T follicular helper cell (primary cell): ENCODE measurements at regions not wholly inside any gene's neighbourhood (a gene's known extent, or its start where the extent isn't known, plus 50 kb on each side); places are given as distances from the start of the nearest gene placed in this dataset.

Experiments used
- DNase-seq: peaks from one replicate; pipeline ENCODE4 v3.0.0-alpha.2; 2020; ENCODE audit warnings: low read depth

DNA sequence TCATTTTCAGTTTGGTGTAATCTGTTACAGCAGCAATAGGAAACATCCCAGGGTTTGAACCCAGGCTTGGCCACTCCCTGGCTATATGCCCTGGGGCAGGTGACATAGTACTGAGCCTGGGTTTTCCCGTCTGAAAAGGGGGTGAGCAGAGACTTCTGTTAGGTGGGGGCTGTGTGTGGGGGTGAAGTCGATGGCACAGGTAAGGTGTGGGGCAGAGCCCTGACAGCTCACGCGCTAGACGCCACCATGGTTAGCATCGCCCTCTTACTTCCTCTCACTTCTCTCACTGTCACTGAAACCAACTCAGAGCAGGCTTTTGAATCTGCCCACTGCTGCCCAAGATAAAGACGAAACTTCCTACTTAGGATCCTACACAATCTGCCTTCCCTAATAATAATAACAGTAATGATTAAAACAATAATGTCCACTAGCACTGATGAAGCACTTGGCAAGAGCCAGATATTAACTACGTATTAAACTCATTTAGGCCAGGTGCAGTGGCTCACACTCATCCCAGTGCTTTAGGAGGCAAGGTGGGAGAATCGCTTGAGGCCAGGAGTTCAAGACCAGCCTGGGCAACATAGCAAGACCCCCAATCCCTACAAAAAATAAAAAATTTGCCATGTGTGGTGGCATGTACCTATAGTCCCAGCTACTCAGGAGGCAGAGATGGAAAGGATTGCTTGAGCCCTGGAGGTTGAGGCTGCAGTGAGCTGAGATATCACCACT is 117.9 kb upstream of the PTPN1 start:
- no peak for DNase-seq

DNA sequence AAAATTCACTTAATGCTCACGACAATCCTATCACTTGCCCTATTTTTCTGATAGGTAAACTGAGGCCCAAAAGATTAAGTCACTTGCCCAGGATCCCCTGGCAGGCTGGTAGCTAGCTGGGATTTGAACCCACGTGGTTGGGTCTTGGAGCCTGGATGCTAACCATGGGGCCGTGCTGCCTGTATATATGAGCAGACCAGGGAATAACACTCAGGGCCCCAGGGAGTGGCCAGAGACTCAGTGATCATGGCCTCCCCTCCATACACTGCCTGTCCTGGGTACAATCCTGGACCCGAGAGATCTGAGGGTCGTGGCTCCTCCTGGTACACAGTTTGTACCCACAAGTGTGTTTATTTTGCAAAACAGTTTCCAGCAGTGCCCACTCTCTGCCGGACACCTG is 116.9 kb upstream of the PTPN1 start:
- DNase-seq: no peak

DNA sequence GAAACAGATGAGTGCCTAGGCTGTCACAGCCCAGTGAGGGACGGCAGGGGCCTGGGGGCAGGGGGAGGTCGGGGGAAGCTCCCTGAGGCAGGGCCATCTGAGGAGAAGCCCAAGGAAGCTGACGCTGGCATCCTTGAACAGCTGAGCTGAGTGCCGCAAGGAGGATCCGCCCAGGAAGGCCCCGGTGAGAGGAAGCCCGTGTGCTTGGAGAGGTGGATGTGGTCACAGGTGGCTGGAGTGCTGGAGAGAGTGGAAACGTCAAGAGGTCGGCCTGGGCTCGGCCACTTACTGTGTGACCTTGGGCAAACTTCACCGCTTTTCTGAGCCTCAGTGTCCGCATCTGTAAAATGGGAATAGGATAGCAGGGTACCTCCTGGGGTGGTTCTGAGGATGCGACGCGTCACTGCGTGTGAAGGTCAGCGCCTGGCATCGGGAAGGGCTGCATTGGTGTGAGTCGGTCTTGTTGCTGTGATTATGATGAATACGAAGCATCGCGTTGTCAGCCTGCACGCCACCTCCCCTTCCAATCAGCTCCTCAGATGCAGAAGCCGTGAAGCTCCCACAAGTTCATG is 116.1 kb upstream of the PTPN1 start:
- DNase-seq: no peak

DNA sequence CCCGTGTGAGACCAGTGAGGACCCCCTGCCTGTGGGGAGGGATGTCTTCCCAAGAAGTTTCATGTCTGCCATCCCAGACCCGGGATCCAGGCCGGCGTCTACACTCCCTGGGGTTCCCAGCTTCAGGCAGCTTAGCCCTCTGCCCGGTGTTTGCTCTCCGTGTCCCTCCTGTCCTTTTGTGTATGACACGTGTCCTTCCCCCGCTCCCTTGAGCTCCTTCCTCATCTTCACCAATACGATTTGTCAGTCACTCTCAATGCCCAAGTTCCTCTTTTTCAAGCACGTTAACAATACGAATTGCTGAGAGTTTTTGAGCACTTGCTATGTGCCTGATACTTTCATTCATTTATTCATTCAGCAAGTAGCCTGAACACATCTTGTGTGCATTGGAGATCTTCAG is 115.6 kb upstream of the PTPN1 start:
- DNase-seq: no peak

DNA sequence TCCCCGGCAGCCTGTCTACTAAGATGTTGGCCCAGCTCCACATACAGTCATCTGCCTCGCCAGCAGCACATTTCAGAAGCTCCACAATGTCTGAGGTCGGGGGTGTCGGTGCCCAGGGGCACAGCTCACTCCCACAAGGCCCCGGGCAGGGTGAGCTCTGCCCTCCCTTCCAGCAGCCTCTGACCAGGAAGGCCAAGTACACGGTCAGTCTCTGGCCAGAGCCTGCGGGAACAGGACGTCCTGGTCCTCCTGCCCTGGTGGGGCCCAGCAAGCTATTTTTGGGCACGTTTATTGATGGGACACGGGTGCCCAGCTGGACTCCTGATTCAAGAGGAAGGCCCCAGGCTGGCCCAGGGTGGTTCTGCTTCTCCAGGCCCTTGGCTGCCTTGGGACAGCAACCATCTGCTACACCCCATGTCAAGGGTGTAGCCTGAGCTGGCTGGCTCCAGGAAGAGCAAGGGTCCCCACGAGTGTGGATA is 114.9 kb upstream of the PTPN1 start:
- no peak for DNase-seq

DNA sequence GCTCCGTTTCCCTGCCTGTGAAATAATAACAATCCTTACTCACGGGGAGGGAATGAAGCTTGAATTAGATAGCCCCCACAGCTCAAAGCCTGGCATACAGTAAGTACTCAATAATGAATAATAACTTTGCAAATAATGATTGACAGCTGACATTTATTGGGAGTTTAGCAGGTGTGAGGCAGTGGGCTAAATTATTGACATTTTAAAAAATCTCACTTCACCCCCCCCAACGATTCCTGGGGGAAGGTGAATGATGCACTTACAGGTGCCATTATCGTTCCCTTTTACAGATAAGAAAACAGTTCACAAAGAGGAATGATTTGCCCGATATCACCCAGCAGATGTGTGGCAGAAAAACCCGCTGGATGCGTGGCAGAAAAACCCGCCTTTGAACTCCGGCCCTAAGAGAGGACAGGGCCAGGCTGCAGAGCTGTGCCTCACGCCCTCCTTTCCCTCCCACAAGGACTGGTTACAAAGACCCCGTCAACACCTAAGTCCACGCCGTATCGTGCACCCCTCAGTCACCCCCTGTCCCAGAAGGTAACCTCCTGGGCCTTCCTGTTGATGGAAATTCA is 114.2 kb upstream of the PTPN1 start:
- no peak for DNase-seq

DNA sequence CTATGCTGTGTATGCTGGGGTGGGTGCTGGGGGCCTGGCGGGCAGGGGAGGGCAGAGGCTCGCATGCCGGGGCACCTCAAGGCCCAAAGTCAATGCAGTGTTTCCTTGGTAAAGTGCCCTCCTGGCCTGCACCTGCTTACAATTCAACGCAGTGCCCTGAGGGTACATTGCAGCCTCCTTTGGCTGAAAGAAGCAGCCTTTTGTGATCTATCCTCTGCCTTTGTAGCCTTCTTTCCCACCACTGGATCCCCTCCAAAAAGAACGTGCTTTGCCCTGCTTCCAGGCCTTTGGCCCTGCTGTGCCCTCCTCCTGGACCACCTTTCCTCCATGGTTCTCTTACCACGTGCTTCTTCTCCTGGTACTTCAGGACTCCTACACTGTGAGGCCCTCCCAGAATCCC is 113.6 kb upstream of the PTPN1 start:
- no peak for DNase-seq

DNA sequence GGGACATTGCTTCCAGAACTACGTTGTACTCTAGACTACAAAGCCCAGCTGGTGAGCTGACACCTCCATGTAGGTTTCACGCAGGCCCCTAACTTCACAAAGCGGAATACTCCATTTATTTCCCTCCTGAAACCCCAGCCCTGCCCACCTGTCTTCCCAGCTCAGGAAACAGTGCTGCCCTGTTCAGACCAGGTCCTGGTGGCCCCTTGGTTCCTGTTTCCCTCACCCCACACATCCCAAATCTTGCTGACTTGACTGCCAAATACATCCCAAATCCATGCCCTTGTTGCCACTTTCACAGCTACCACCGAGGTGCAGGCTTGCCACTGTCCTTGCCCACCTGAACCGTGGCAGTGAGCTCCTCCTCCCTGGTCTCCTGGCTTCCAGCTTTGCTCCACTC is 113.1 kb upstream of the PTPN1 start:
- no peak for DNase-seq

DNA sequence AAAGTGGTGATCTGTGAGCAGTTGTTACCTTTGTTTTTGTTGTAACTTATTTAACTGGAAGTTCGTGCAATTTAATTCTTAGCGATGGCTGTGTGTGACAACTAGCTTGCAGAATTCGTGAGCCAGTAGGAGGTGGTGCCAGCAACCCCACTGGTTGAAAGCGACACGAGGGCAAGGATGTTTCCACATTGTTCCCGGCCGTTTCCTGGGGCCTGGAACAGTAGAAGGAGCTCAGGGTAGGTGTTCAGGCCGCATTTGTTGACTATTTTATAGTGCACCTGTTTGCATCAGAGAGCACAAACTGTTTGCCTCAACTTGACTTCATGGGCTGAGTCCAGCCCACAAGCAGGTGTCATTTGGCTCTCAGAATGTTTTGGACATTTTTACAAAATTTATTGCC is 112.1 kb upstream of the PTPN1 start:
- DNase-seq: no peak

DNA sequence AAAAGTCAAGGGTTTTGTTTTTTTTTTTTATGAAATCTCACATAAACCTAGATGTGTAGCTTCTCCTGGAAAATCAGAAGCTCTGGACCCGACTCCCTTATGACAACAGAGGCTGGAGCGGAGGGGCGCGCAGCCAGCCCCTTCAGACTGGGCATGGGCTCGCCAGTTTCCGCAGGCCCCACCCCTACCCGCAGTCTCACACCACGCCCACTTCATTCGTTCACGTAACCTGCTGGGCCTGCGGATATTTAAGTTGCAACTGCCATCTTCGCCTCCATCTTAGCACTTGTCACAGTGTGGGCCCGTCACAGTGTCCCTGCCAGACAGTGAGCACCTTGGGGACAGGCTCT is 111.7 kb upstream of the PTPN1 start:
- DNase-seq: no peak

DNA sequence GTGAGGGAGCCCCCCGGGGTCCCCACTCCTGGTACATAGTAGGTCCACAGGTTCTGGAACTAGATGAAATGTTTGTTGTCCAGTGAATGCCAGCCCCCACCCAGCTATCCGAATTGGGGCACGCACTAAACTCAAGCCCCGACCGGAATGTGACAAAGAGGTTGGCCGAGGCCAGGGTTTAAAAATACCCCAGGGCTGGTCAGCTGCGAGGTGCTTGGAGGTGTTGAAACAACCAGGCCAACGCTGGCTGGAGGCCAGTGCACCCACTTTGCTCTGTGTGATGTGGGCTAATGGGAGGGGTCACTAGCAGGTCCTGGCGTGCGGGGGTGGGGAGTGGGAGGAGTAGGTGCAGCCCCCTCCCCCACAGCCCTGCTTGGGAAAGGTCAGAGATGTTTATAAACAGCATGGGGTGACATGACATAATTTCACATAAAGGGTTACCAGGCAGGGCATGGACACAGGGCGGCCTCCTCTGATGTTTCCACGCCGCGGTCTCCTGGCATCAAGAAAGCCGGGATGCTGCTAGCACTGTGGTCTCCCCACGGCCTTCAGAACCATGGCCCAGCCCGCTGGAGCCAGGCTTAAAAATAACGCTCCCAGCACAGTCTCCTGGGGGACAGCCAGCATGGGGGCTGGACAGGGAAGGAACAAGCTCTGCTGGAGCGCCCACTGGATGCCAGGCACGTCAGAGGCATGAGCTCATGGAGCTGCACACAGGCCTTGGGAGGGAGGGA is 111.2 kb upstream of the PTPN1 start:
- no peak for DNase-seq

DNA sequence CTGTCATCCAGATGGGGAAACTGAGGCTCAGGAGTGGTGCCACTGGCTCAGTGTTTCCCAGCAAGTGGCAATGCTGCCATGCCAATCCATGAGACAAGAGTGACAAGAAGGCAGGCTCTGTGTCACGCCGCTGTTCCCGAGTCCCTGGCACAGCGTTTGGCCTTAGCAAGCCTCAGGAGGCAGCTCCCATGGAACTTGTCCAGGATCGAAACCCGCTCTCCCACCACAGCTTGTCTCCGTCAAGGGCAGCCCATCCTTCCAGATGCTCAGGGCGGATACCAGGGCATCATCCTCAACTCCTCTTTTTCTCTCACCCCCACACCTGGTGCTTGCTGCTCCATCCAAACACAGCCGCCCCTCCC is 110.6 kb upstream of the PTPN1 start:
- DNase-seq: no peak

DNA sequence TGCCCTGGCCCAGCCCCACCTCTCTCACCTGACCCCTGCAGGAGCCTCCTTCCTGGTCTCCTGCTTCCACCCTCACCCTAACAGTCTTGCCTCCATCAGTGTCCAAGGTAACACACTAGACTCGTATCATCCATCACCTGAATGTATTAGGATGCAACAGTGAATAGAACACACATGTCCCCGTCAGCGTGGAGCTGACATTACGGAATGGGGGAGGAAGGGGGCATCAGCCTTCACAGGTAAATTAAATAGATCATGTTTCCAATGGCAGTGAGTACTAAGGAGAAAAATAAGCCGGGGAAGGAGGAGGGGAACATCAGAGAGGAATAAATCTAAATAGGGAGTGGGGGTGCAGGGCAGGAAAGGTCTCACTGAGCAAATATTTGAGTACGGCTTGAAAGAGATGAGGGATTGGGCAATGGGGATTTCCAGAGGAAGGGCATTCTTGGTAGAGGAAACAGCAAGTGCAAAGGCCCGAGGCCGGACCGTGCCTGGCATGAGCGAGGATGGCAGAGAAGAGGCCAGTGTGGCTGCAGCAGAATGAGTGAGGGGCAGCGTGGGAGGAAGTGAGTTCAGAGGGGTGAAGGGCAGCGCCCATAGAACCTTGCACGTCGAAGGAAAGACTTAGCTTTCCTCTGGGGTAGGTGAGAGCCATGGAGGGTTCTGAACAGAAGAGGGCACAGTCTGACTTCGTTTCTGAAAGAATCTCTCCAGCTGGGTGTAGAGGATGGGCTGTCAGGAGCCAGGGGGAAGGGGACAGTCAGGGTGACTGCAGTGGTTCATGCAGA is 110.1 kb upstream of the PTPN1 start:
- no peak for DNase-seq

DNA sequence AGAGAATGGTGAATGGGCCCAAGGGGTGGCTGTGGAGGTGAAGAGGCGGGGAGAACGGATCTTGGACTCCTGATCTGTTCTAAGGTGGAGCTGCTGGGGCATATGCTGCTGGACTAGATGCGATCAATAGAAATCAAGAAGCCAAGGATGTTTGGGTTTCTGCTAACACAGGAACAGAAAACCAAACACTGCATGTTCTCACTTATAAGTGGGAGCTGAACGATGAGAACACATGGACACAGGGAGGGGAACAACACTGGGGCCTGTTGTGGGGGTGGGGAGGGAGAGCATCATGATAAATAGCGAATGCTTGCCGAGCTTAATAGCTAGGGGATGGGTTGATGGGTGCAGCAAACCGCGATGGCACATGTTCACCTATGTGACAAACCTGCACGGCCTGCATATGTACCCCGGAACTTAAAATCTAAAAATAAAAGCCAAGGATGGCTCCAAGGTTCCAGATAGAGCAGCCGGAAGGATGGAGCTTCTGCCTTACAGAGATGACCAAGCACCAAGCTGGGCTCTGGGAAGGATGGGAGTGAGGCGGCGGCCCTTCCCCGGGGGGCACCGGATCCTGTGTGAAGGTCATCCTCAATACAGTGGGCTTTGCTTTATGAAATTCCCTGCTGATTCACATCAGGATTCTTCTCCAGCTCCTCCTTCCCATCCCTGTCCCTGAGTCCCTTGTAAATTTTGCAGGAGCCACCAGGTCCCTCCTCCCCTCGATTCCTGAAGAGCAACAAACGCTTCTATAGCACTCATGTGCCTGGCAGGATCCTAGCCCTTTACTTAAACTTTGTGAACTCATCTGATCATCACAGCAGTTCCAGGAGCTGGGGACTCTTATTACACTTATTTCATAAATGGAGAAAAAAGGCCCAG is 109.2 kb upstream of the PTPN1 start:
- no peak for DNase-seq

DNA sequence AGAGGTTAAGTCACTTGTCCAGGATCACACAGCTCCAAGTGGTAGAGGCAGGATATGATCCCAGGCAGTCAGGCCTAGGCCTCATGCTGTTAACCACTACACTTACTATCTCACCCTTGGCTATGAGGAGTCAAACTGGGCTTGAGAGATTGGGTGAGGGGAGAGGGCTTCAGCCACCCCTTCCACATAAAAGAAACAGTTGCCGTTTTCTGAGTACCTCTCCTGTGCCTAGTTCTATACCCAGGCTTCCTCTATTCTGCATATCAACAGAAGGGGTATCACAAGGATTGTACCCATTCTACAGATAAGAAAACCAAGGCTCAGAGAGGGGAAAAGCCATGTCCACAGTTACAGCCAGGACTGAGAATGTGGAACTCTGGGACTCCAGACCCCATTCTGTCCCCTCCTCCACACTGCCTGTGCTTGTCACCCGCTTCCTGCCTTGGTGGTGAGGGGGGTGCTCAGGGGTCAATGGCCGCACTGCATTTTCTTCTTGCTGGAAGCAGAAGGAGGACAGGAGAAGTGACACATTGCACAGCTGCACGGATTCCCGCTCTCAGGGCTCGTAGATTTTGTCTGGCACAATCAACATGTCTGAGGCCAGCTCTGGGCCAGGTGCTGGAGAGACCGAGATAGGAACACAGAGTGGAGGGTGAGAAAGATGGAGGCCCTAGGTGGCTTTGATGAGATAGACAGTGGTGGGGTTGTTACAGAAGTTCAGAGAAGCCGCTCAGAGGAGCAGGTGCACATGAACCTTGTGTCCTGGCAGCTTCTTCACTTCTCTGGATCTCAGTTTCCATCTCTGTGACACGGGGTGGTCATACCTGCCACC is 108.4 kb upstream of the PTPN1 start:
- DNase-seq: no peak

DNA sequence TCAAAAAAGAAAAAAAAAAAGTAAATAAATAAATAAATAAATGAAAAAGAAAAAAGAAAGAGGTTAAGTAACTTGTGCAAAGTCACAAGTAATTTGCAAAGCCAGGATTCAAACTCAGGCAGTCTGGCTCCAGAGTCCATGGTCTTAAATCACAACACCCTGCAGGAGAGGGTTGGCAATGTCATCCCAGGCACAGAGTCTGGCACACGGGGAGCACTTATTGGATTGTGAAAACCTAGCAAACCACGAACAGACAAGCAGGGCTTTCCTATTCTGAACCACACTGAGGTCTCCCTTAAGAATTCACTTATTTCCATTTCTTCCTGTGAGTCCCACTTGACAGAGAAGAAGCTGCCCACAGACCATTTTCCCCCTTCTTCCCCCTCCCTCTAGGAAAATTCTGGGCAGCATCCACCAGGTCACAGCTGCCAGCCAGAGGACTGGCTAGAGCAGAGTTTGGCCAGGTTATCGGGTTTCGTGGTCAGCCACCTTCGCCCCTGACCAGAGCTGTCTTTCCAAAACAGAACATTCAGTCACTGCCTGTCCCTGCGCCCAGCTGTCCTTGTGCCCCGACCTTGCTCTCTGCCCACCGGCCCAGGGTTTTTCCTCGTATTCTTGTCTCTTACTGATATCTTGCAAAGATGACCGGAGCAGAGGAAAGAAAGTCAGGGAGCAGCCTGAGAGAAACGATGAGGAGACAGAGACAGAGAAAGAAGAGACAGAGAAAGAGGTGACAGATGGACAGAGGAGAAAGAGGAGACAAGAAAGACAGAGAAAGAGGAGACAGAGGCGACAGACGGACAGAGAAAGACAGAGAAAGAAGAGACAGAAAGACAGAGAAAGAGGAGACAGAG is 106.4 kb upstream of the PTPN1 start:
- no peak for DNase-seq

DNA sequence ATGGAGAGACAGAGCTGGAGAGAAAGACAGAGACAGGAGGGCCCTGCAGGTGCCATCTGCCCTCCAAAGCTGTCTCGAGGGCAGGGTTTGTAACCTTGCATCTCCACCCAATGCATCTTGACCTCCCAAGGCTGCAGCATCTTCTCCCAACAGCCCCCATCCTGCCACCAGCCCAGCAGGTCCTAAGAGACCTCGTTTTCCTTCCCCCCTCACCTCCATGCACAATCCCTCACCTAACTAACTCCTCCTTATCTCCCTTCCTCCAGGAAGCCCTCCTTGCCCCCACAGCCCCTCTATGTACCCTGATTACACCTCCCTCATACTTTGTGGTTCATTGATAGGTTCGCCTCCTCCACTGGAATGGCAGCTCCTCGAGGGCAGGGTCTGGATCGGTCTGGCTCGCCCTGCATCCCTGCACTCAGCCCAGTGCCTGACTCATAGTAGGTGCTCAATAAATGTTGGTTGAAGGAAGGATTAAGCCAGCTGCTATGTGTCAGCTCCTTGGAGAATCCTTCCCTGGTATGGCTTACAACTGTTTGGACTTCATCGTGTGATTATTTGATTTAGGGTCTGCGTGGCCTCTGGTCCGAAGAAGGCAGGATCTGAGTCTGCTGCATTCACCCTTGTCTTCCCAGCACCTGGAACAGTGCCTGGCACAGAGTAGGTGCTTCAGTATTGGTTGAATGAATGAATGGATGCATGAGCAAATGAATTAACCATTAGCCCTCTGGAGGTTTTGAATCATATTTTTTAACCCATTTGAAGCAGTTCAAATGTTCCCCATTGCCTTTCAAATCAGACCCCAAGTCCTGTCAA is 105.6 kb upstream of the PTPN1 start:
- no peak for DNase-seq

DNA sequence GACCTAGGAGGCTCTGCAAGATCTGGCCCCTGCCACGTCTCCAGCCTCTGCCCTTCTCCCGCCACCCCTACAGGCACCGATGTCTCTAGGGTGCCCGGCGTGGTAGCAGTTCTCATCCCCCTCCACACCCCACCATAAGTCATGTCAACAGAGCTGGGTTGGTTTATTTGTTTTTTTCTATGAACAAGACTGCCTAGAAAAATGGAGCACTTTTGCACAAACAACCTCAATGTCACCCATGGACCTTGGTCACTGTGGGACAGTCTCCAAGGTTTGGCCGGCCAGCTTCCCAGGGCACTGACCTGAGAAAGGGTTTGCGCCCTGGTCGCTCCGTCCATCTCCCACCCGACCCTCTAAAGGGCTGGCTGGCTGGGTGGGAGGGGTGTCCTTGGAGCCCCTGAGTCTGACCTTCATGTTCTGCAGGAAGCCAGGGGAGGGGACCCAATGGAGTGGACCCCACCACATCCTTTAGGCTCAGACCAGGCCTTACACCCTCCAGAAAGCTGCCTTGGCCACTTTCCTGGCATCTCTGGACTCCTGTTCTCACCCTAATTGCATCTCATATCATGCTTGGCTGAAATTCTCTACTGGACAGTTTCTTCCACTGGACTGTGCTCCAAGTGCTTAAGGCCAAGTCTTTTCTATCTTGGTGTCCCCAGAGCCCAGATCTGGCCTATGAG is 104.8 kb upstream of the PTPN1 start:
- no peak for DNase-seq
